Fibroblast of mammary gland (primary cell): ENCODE measurements at regions not wholly inside any gene's neighbourhood (a gene's known extent, or its start where the extent isn't known, plus 50 kb on each side); places are given as distances from the start of the nearest gene placed in this dataset.

Source experiments
- DNase-seq: peaks from one replicate; pipeline ENCODE4 v3.0.0-alpha.2; 2010; ENCODE audit warnings: low read depth
- H3K4me3 ChIP-seq: 2 replicates; pipeline ENCODE4 v1.5.1; 2011; ENCODE audit warnings: low read depth, mild to moderate bottlenecking, low read length, moderate library complexity; ENCODE audit not compliant: control insufficient read depth
- CTCF ChIP-seq: conservative IDR thresholded peaks from 2 replicates; pipeline ENCODE4 v1.5.1; 2011; ENCODE audit warnings: low read depth, low read length, inconsistent platforms; ENCODE audit not compliant: control insufficient read depth, insufficient read depth

GRCh38 chr21:25314247-25314646 lies 293.0 kb downstream of the MRPL39 start:
- TF ChIP-seq CTCF = no peak
- no peak overlapping the region for H3K4me3 ChIP-seq
- no peak for DNase-seq

- H3K4me3 ChIP-seq = no peak overlapping the region
- peak; percentile 54 for TF ChIP-seq CTCF
- DNase-seq = peak; percentile 66
These were observed 293.5 kb downstream of the MRPL39 start for GRCh38 chr21:25313829-25314228.

GRCh38 chr21:25307489-25307888 lies 299.8 kb downstream of the MRPL39 start:
- no peak for TF ChIP-seq CTCF
- no peak overlapping the region for H3K4me3 ChIP-seq
- DNase-seq = peak; percentile 53

GRCh38 chr21:25304611-25305010 lies 302.7 kb downstream of the MRPL39 start:
- no peak overlapping the region for H3K4me3 ChIP-seq
- no peak for TF ChIP-seq CTCF
- DNase-seq = no peak

GRCh38 chr21:25300632-25301031 lies 306.6 kb downstream of the MRPL39 start:
- DNase-seq = no peak
- TF ChIP-seq CTCF = no peak
- H3K4me3 ChIP-seq = no peak overlapping the region

- H3K4me3 ChIP-seq = no peak overlapping the region
- DNase-seq = peak; percentile 14
- TF ChIP-seq CTCF = no peak
These were observed 308.5 kb downstream of the MRPL39 start for GRCh38 chr21:25298512-25299491.
